ENCODE measurements at regions not wholly inside any gene's neighbourhood (a gene's known extent, or its start where the extent isn't known, plus 50 kb on each side); places are given as distances from the start of the nearest gene placed in this dataset.

- Histone ChIP-seq H3K27me3 (ENCODE audit: control insufficient read depth in 5 of 5, insufficient read depth in 4 of 5, low read length in 5 of 5) (peaks cover 12 to 29% (median 22%) of the 10 kb centered on the region in 5 donors), H3K9ac (ENCODE audit: low read length in 5 of 5) (no peak overlapping the region)
Measured at GRCh38 chr17:73748508-73748907, 104.3 kb upstream of the SDK2 start.

GRCh38 chr17:73749337-73749823, 105.1 kb upstream of the SDK2 start:
- no peak overlapping the region for H3K4me3 ChIP-seq (ENCODE audit: low read depth in 1 of 5, low read length in 5 of 5)
- H3K9ac ChIP-seq (ENCODE audit: low read length in 5 of 5): no peak overlapping the region
- no peaks in the 10 kb centered on the region for H3K4me1 ChIP-seq (ENCODE audit: control insufficient read depth in 5 of 5, insufficient read depth in 5 of 5, low read length in 5 of 5)
- H3K27me3 ChIP-seq (ENCODE audit: control insufficient read depth in 5 of 5, insufficient read depth in 4 of 5, low read length in 5 of 5): peaks cover 13 to 27% (median 17%) of the 10 kb centered on the region in 5 donors
- H3K27ac ChIP-seq (ENCODE audit: low read depth, low read length): no peak overlapping the region
- H3K9me3 ChIP-seq (ENCODE audit: control insufficient read depth in 5 of 5, low read length in 5 of 5): no peaks in the 10 kb centered on the region
- no peaks in the 10 kb centered on the region for H3K36me3 ChIP-seq (ENCODE audit: control insufficient read depth in 5 of 5, insufficient read depth in 5 of 5, low read length in 5 of 5)

More at GRCh38 chr17:73748508-73748907, 104.3 kb upstream of the SDK2 start:
- Histone ChIP-seq H3K27ac (ENCODE audit: low read depth, low read length) (no peak overlapping the region), H3K4me1 (ENCODE audit: control insufficient read depth in 5 of 5, insufficient read depth in 5 of 5, low read length in 5 of 5) (no peaks in the 10 kb centered on the region), H3K9me3 (ENCODE audit: control insufficient read depth in 5 of 5, low read length in 5 of 5) (no peaks in the 10 kb centered on the region), H3K4me3 (ENCODE audit: low read depth in 1 of 5, low read length in 5 of 5) (no peak overlapping the region), H3K36me3 (ENCODE audit: control insufficient read depth in 5 of 5, insufficient read depth in 5 of 5, low read length in 5 of 5) (no peaks in the 10 kb centered on the region)

GRCh38 chr17:73749928-73750605, 105.8 kb upstream of the SDK2 start:
- H3K4me1 ChIP-seq (ENCODE audit: control insufficient read depth in 5 of 5, insufficient read depth in 5 of 5, low read length in 5 of 5): no peaks in the 10 kb centered on the region
- H3K27me3 ChIP-seq (ENCODE audit: control insufficient read depth in 5 of 5, insufficient read depth in 4 of 5, low read length in 5 of 5): peaks cover 10 to 26% (median 16%) of the 10 kb centered on the region in 5 donors
- no peaks in the 10 kb centered on the region for H3K36me3 ChIP-seq (ENCODE audit: control insufficient read depth in 5 of 5, insufficient read depth in 5 of 5, low read length in 5 of 5)
- no peak overlapping the region for H3K4me3 ChIP-seq (ENCODE audit: low read depth in 1 of 5, low read length in 5 of 5)
- no peak overlapping the region for H3K9ac ChIP-seq (ENCODE audit: low read length in 5 of 5)
- no peak overlapping the region for H3K27ac ChIP-seq (ENCODE audit: low read depth, low read length)
- no peaks in the 10 kb centered on the region for H3K9me3 ChIP-seq (ENCODE audit: control insufficient read depth in 5 of 5, low read length in 5 of 5)

- Histone ChIP-seq H3K27ac (ENCODE audit: low read depth, low read length) (no peak overlapping the region), H3K36me3 (ENCODE audit: control insufficient read depth in 5 of 5, insufficient read depth in 5 of 5, low read length in 5 of 5) (no peaks in the 10 kb centered on the region), H3K4me1 (ENCODE audit: control insufficient read depth in 5 of 5, insufficient read depth in 5 of 5, low read length in 5 of 5) (no peaks in the 10 kb centered on the region), H3K27me3 (ENCODE audit: control insufficient read depth in 5 of 5, insufficient read depth in 4 of 5, low read length in 5 of 5) (peaks cover 8 to 22% (median 17%) of the 10 kb centered on the region in 5 donors), H3K9me3 (ENCODE audit: control insufficient read depth in 5 of 5, low read length in 5 of 5) (no peaks in the 10 kb centered on the region), H3K4me3 (ENCODE audit: low read depth in 1 of 5, low read length in 5 of 5) (no peak overlapping the region), H3K9ac (ENCODE audit: low read length in 5 of 5) (no peak overlapping the region)
Measured at GRCh38 chr17:73750975-73751374, 106.7 kb upstream of the SDK2 start.

- H3K4me3 ChIP-seq (ENCODE audit: low read depth in 1 of 5, low read length in 5 of 5): no peak overlapping the region
- H3K9ac ChIP-seq (ENCODE audit: low read length in 5 of 5): no peak overlapping the region
- H3K27me3 ChIP-seq (ENCODE audit: control insufficient read depth in 5 of 5, insufficient read depth in 4 of 5, low read length in 5 of 5): peaks cover 0 to 11% (median 8%) of the 10 kb centered on the region in 5 donors
- H3K4me1 ChIP-seq (ENCODE audit: control insufficient read depth in 5 of 5, insufficient read depth in 5 of 5, low read length in 5 of 5): no peaks in the 10 kb centered on the region
- no peaks in the 10 kb centered on the region for H3K36me3 ChIP-seq (ENCODE audit: control insufficient read depth in 5 of 5, insufficient read depth in 5 of 5, low read length in 5 of 5)
- no peak overlapping the region for H3K27ac ChIP-seq (ENCODE audit: low read depth, low read length)
- no peaks in the 10 kb centered on the region for H3K9me3 ChIP-seq (ENCODE audit: control insufficient read depth in 5 of 5, low read length in 5 of 5)
Measured at GRCh38 chr17:73753751-73754496, 109.7 kb upstream of the SDK2 start.

- H3K9ac ChIP-seq (ENCODE audit: low read length in 5 of 5): no peak overlapping the region
- no peaks in the 10 kb centered on the region for H3K9me3 ChIP-seq (ENCODE audit: control insufficient read depth in 5 of 5, low read length in 5 of 5)
- no peaks in the 10 kb centered on the region for H3K4me1 ChIP-seq (ENCODE audit: control insufficient read depth in 5 of 5, insufficient read depth in 5 of 5, low read length in 5 of 5)
- H3K4me3 ChIP-seq (ENCODE audit: low read depth in 1 of 5, low read length in 5 of 5): no peak overlapping the region
- H3K27me3 ChIP-seq (ENCODE audit: control insufficient read depth in 5 of 5, insufficient read depth in 4 of 5, low read length in 5 of 5): peaks cover 0 to 18% (median 13%) of the 10 kb centered on the region in 5 donors
- no peaks in the 10 kb centered on the region for H3K36me3 ChIP-seq (ENCODE audit: control insufficient read depth in 5 of 5, insufficient read depth in 5 of 5, low read length in 5 of 5)
- H3K27ac ChIP-seq (ENCODE audit: low read depth, low read length): no peak overlapping the region
Measured at GRCh38 chr17:73754886-73755400, 110.7 kb upstream of the SDK2 start.

- Histone ChIP-seq H3K27ac (ENCODE audit: low read depth, low read length) (no peak overlapping the region), H3K4me1 (ENCODE audit: control insufficient read depth in 5 of 5, insufficient read depth in 5 of 5, low read length in 5 of 5) (peaks cover 0 to 6% (median 3%) of the 10 kb centered on the region in 5 donors), H3K9me3 (ENCODE audit: control insufficient read depth in 5 of 5, low read length in 5 of 5) (no peaks in the 10 kb centered on the region), H3K36me3 (ENCODE audit: control insufficient read depth in 5 of 5, insufficient read depth in 5 of 5, low read length in 5 of 5) (no peaks in the 10 kb centered on the region), H3K4me3 (ENCODE audit: low read depth in 1 of 5, low read length in 5 of 5) (no peak overlapping the region), H3K27me3 (ENCODE audit: control insufficient read depth in 5 of 5, insufficient read depth in 4 of 5, low read length in 5 of 5) (peaks cover 0 to 21% (median 18%) of the 10 kb centered on the region in 5 donors), H3K9ac (ENCODE audit: low read length in 5 of 5) (no peak overlapping the region)
Measured at GRCh38 chr17:73757420-73757819, 113.2 kb upstream of the SDK2 start.

- H3K4me3 ChIP-seq (ENCODE audit: low read depth in 1 of 5, low read length in 5 of 5): no peak overlapping the region
- peaks cover 0 to 21% (median 18%) of the 10 kb centered on the region in 5 donors for H3K27me3 ChIP-seq (ENCODE audit: control insufficient read depth in 5 of 5, insufficient read depth in 4 of 5, low read length in 5 of 5)
- H3K4me1 ChIP-seq (ENCODE audit: control insufficient read depth in 5 of 5, insufficient read depth in 5 of 5, low read length in 5 of 5): peaks cover 0 to 8% (median 4%) of the 10 kb centered on the region in 5 donors
- no peaks in the 10 kb centered on the region for H3K9me3 ChIP-seq (ENCODE audit: control insufficient read depth in 5 of 5, low read length in 5 of 5)
- no peaks in the 10 kb centered on the region for H3K36me3 ChIP-seq (ENCODE audit: control insufficient read depth in 5 of 5, insufficient read depth in 5 of 5, low read length in 5 of 5)
- no peak overlapping the region for H3K27ac ChIP-seq (ENCODE audit: low read depth, low read length)
- no peak overlapping the region for H3K9ac ChIP-seq (ENCODE audit: low read length in 5 of 5)
Measured at GRCh38 chr17:73758245-73758644, 114.0 kb upstream of the SDK2 start.

GRCh38 chr17:73759324-73759723, 115.1 kb upstream of the SDK2 start:
- Histone ChIP-seq H3K9me3 (ENCODE audit: control insufficient read depth in 5 of 5, low read length in 5 of 5) (no peaks in the 10 kb centered on the region), H3K27ac (ENCODE audit: low read depth, low read length) (no peak overlapping the region)

More at GRCh38 chr17:73759324-73759723, 115.1 kb upstream of the SDK2 start:
- Histone ChIP-seq H3K4me1 (ENCODE audit: control insufficient read depth in 5 of 5, insufficient read depth in 5 of 5, low read length in 5 of 5) (peaks cover 0 to 8% (median 4%) of the 10 kb centered on the region in 5 donors), H3K9ac (ENCODE audit: low read length in 5 of 5) (no peak overlapping the region), H3K4me3 (ENCODE audit: low read depth in 1 of 5, low read length in 5 of 5) (no peak overlapping the region), H3K36me3 (ENCODE audit: control insufficient read depth in 5 of 5, insufficient read depth in 5 of 5, low read length in 5 of 5) (no peaks in the 10 kb centered on the region), H3K27me3 (ENCODE audit: control insufficient read depth in 5 of 5, insufficient read depth in 4 of 5, low read length in 5 of 5) (peaks cover 0 to 21% (median 16%) of the 10 kb centered on the region in 5 donors)

All from subcutaneous abdominal adipose tissue (tissue), 5 donors.